ENCODE measurements at regions not wholly inside any gene's neighbourhood (a gene's known extent, or its start where the extent isn't known, plus 50 kb on each side); places are given as distances from the start of the nearest gene placed in this dataset.

DNA sequence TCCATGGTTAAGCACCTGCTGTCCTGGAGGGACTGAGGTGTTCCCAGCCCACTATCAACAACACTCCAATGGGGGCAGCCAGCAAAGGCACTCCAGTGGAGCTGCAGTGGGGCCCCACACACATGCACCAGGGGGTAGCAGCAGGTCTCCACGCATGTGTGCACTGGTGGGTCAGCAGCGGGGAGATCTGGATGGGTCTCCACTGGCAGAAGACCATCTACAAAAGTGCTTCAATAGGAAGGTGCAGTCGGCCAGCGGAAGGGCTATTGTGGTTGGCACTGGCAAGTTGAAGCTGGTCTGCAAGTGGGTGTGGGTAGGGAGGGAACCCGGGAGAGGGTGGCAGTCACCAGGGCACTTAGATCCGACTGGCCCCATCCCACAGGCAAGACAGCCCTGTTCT, 1355.4 kb downstream of the NSUN3 start (continued):
- TF ChIP-seq, protein P1, sequence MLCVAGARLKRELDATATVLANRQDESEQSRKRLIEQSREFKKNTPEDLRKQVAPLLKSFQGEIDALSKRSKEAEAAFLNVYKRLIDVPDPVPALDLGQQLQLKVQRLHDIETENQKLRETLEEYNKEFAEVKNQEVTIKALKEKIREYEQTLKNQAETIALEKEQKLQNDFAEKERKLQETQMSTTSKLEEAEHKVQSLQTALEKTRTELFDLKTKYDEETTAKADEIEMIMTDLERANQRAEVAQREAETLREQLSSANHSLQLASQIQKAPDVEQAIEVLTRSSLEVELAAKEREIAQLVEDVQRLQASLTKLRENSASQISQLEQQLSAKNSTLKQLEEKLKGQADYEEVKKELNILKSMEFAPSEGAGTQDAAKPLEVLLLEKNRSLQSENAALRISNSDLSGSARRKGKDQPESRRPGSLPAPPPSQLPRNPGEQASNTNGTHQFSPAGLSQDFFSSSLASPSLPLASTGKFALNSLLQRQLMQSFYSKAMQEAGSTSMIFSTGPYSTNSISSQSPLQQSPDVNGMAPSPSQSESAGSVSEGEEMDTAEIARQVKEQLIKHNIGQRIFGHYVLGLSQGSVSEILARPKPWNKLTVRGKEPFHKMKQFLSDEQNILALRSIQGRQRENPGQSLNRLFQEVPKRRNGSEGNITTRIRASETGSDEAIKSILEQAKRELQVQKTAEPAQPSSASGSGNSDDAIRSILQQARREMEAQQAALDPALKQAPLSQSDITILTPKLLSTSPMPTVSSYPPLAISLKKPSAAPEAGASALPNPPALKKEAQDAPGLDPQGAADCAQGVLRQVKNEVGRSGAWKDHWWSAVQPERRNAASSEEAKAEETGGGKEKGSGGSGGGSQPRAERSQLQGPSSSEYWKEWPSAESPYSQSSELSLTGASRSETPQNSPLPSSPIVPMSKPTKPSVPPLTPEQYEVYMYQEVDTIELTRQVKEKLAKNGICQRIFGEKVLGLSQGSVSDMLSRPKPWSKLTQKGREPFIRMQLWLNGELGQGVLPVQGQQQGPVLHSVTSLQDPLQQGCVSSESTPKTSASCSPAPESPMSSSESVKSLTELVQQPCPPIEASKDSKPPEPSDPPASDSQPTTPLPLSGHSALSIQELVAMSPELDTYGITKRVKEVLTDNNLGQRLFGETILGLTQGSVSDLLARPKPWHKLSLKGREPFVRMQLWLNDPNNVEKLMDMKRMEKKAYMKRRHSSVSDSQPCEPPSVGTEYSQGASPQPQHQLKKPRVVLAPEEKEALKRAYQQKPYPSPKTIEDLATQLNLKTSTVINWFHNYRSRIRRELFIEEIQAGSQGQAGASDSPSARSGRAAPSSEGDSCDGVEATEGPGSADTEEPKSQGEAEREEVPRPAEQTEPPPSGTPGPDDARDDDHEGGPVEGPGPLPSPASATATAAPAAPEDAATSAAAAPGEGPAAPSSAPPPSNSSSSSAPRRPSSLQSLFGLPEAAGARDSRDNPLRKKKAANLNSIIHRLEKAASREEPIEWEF (CRISPR knock-in tag; IDR thresholded peaks at IDR 0.05), result no peak
- TF ChIP-seq ATF7 (IDR thresholded peaks at IDR 0.05) (no peak), RHOXF2B (CRISPR knock-in tag; conservative IDR thresholded peaks at IDR 0.05) (no peak), PCBP1 (IDR thresholded peaks at IDR 0.05; ENCODE audit: low read depth, low read length, poor library complexity, severe bottlenecking) (no peak), NFIC (IDR thresholded peaks at IDR 0.05) (no peak), SPI1 (IDR thresholded peaks at IDR 0.05; ENCODE audit: borderline replicate concordance, low read depth, low read length) (no peak), CTBP1 (IDR thresholded peaks at IDR 0.05; ENCODE audit: borderline replicate concordance) (no peak), NCOA2 (IDR thresholded peaks at IDR 0.05; ENCODE audit: partially characterized antibody in 2 of 2) (no peak)
- TF ChIP-seq, protein P2, sequence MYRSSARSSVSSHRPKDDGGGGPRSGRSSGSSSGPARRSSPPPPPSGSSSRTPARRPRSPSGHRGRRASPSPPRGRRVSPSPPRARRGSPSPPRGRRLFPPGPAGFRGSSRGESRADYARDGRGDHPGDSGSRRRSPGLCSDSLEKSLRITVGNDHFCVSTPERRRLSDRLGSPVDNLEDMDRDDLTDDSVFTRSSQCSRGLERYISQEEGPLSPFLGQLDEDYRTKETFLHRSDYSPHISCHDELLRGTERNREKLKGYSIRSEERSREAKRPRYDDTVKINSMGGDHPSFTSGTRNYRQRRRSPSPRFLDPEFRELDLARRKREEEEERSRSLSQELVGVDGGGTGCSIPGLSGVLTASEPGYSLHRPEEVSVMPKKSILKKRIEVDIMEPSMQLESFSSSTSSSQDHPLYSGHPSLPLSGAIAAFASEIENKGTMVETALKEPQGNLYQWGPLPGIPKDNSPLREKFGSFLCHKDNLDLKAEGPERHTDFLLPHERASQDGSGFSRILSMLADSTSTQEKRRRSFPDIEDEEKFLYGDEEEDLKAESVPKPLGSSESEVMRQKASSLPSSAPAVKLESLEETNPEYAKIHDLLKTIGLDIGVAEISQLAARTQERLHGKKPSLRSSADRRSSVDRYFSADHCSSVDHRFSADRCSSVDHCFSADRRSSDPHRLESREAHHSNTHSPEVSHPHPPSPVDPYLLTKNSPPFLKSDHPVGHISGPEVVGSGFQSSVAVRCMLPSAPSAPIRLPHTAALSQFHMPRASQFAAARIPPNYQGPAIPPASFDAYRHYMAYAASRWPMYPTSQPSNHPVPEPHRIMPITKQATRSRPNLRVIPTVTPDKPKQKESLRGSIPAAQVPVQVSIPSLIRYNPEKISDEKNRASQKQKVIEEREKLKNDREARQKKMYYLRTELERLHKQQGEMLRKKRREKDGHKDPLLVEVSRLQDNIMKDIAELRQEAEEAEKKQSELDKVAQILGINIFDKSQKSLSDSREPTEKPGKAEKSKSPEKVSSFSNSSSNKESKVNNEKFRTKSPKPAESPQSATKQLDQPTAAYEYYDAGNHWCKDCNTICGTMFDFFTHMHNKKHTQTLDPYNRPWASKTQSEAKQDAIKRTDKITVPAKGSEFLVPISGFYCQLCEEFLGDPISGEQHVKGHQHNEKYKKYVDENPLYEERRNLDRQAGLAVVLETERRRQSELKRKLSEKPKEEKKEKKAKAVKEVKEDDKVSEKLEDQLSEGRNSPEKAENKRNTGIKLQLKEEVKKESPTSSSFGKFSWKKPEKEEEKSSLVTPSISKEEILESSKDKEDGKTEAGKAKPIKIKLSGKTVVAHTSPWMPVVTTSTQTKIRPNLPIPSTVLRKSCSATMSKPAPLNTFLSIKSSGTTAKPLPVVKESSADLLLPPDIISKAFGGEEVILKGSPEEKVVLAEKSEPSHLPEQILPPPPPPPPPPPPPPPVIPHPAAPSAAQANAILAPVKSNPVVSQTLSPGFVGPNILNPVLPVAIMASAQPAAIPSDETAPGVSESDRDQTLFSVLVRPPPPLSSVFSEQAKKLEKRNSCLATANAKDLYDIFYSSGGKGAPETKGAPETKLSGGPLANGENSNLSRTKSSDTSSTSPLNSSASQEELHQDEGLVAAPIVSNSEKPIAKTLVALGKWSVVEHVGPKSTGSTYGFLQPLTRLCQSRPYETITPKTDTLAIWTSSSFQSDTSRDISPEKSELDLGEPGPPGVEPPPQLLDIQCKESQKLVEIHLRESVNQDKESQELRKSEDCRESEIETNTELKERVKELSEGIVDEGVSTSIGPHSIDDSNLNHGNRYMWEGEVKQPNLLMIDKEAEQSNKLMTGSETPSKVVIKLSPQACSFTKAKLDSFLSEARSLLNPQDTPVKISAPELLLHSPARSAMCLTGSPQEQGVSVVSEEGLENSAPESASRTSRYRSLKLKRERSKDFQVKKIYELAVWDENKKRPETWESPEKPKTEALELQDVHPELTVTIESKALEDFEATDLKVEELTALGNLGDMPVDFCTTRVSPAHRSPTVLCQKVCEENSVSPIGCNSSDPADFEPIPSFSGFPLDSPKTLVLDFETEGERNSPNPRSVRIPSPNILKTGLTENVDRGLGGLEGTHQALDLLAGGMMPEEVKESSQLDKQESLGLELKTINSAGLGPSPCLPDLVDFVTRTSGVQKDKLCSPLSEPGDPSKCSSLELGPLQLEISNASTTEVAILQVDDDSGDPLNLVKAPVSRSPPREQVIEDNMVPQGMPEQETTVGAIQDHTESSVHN (IDR thresholded peaks at IDR 0.05; ENCODE audit: borderline replicate concordance in 1 of 2, low read depth in 1 of 2), result no peak

All from K562 (cell line).